ENCODE measurements at regions not wholly inside any gene's neighbourhood (a gene's known extent, or its start where the extent isn't known, plus 50 kb on each side); places are given as distances from the start of the nearest gene placed in this dataset.

- H3K9me3 ChIP-seq, result no peaks in the 10 kb centered on the region
- H3K36me3 ChIP-seq, result no peaks in the 10 kb centered on the region
- no peak for DNase-seq
- no peaks in the 10 kb centered on the region for H3K4me1 ChIP-seq
- H3K4me3 ChIP-seq (ENCODE audit: low read depth, low read length), result no peak overlapping the region
- H3K27me3 ChIP-seq, result no peaks in the 10 kb centered on the region
- no peak for TF ChIP-seq CTCF (IDR thresholded peaks at IDR 0.05; ENCODE audit: low read depth, low read length)
These were observed 145.7 kb upstream of the SRD5A2 start for GRCh38 chr2:31726457-31726856.

GRCh38 chr2:31725444-31725843, 144.7 kb upstream of the SRD5A2 start:
- Histone ChIP-seq H3K9me3 (no peaks in the 10 kb centered on the region), H3K4me3 (ENCODE audit: low read depth, low read length) (no peak overlapping the region), H3K36me3 (no peaks in the 10 kb centered on the region), H3K27me3 (no peaks in the 10 kb centered on the region), H3K4me1 (no peaks in the 10 kb centered on the region)
- TF ChIP-seq CTCF (IDR thresholded peaks at IDR 0.05; ENCODE audit: low read depth, low read length), result no peak
- DNase-seq, result no peak

GRCh38 chr2:31711737-31712136, 131.0 kb upstream of the SRD5A2 start:
- no peak overlapping the region for H3K4me3 ChIP-seq (ENCODE audit: low read depth, low read length)
- no peaks in the 10 kb centered on the region for H3K9me3 ChIP-seq
- H3K4me1 ChIP-seq, result no peaks in the 10 kb centered on the region
- no peak for TF ChIP-seq CTCF (IDR thresholded peaks at IDR 0.05; ENCODE audit: low read depth, low read length)
- no peak for DNase-seq
- no peaks in the 10 kb centered on the region for H3K36me3 ChIP-seq
- 0 out of 2 replicates have a peak, but pooled peaks cover 3% of the 10 kb centered on the region for H3K27me3 ChIP-seq

GRCh38 chr2:31710121-31710520, 129.4 kb upstream of the SRD5A2 start:
- Histone ChIP-seq H3K4me3 (ENCODE audit: low read depth, low read length) (no peak overlapping the region), H3K9me3 (no peaks in the 10 kb centered on the region), H3K36me3 (no peaks in the 10 kb centered on the region), H3K27me3 (0 out of 2 replicates have a peak, but pooled peaks cover 3% of the 10 kb centered on the region), H3K4me1 (no peaks in the 10 kb centered on the region)
- no peak for TF ChIP-seq CTCF (IDR thresholded peaks at IDR 0.05; ENCODE audit: low read depth, low read length)
- no peak for DNase-seq

GRCh38 chr2:31707992-31708391, 127.3 kb upstream of the SRD5A2 start:
- Histone ChIP-seq H3K4me1 (no peaks in the 10 kb centered on the region), H3K4me3 (ENCODE audit: low read depth, low read length) (no peak overlapping the region), H3K36me3 (no peaks in the 10 kb centered on the region), H3K27me3 (0 out of 2 replicates have a peak, but pooled peaks cover 3% of the 10 kb centered on the region), H3K9me3 (no peaks in the 10 kb centered on the region)
- TF ChIP-seq CTCF (IDR thresholded peaks at IDR 0.05; ENCODE audit: low read depth, low read length), result no peak
- no peak for DNase-seq

GRCh38 chr2:31704561-31705212, 123.9 kb upstream of the SRD5A2 start:
- DNase-seq, result no peak
- Histone ChIP-seq H3K4me1 (no peaks in the 10 kb centered on the region), H3K9me3 (no peaks in the 10 kb centered on the region), H3K4me3 (ENCODE audit: low read depth, low read length) (no peak overlapping the region), H3K27me3 (no peaks in the 10 kb centered on the region), H3K36me3 (no peaks in the 10 kb centered on the region)
- no peak for TF ChIP-seq CTCF (IDR thresholded peaks at IDR 0.05; ENCODE audit: low read depth, low read length)
